Glomerular endothelial cell (primary cell): ENCODE measurements at regions not wholly inside any gene's neighbourhood (a gene's known extent, or its start where the extent isn't known, plus 50 kb on each side); places are given as distances from the start of the nearest gene placed in this dataset.
"Not testable (repeated sequence)": the region's sequence is repeated elsewhere in the genome, so short reads cannot be mapped to it uniquely, and the experiment has no call there.

Experiments
- DNase-seq: peaks from one replicate; pipeline ENCODE4 v3.0.0-alpha.2; 2011; ENCODE audit warnings: low read depth, low spot score; ENCODE audit errors: extremely low read depth

DNA sequence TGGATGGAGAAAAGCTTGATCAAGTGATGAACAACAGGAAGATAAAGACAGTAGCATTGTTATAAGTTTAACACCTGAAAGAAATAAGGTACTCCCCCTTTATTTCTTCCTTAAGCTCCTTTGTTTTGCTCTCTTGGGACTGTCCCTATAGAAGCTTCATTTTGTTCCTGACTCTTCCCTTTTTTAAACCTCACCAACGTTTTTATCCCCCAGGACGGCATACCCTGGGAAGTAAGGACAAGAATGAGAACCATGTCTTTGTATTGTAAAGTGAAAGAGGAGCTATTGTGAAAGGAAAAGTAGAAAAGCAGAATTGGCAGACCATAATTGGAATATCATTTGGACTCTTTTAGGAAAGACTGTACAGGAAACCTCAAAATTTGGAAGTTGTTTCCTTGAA is 1368.6 kb upstream of the C9orf72 start:
- no peak for DNase-seq

GRCh38 chr9:28942941-28943340 is 1369.7 kb upstream of the C9orf72 start:
- DNase-seq: no peak

GRCh38 chr9:28946648-28947047 is 1373.4 kb upstream of the C9orf72 start:
- no peak for DNase-seq

DNA sequence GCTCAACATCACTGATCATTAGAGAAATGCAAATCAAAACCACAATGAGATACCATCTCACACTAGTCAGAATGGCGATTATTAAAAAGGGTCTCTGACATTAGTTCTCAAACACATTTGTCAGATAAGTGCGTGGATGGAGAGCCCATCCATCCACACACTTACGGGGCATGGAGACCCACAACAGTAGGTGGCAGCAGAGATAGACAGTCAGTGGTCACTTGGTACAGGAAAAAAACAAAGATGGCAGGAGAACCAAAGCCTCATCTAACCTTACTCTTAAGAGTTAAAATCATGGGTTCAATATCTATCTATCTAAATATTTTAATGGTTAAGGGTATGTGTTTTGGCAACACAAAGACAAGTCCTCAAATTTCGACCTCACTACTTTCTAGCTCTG is 1378.7 kb upstream of the C9orf72 start:
- no peak for DNase-seq

GRCh38 chr9:28956116-28956880 is 1383.0 kb upstream of the C9orf72 start:
- DNase-seq: no peak

GRCh38 chr9:28960602-28961001 is 1387.3 kb upstream of the C9orf72 start:
- DNase-seq: no peak

DNA sequence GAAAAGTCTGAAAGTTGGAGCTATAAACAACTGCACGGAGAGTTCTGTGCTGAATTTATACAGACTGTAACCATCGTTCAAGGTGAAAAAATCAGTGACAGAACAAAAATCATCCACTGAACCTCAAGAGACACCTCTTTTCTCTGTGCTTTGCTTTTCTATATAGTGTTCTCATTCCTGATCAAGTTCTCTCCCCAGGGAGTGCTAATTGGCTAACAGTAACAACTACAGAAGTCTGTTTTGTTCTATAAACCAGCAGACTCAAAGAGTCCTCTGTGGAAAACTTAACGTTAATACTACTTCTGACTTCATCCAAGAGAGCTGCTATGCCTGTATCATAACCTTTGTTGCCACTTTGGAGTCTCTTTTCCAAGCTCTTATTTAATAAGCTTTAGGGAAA is 1388.3 kb upstream of the C9orf72 start:
- DNase-seq: no peak

GRCh38 chr9:28967226-28967625 is 1393.9 kb upstream of the C9orf72 start:
- no peak for DNase-seq

GRCh38 chr9:28970241-28970654 is 1397.0 kb upstream of the C9orf72 start:
- no peak for DNase-seq

GRCh38 chr9:28971881-28972280 is 1398.6 kb upstream of the C9orf72 start:
- DNase-seq: no peak

GRCh38 chr9:28976250-28976649 is 1403.0 kb upstream of the C9orf72 start:
- DNase-seq: no peak

- DNase-seq: no peak
These were observed 1403.4 kb upstream of the C9orf72 start for GRCh38 chr9:28976684-28977083.

DNA sequence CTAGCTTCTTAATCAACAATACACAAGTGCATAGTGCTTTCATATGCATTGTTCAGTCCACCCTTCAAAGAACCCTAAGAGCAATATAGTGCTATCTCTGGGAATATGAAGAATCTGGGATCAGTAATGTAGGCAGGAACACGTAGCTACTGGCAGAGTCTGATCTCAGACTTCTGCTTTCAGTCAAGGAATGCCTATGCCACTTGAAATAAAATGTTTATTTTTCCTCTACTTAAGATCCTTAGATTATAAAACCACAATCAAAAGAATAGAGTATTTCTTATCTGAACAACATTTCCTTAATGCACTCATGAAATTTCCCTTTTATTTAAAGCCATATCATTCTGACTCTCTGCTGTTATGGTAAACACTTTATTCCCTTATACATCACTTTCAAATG is 1407.8 kb upstream of the C9orf72 start:
- no peak for DNase-seq

DNA sequence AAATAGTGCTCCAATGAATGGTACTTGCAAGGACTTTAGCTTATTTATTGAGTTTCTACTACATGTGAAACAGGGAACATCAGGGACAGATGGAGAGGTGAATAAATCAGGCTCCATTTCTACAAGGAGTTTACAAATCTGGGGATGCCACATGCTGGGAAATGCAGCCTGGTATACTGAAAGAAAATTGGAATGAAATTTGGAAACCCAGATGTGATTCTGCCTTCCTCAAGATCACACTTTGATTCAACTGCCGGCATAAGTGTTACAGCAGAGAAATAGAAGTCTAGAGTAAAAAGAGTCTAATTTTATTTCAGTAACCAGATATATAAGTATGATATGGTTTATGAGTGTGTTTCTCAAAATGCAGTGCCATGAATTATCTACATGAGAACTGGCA is 1408.4 kb upstream of the C9orf72 start:
- DNase-seq: no peak

GRCh38 chr9:28984016-28984415 is 1410.7 kb upstream of the C9orf72 start:
- DNase-seq: no peak

GRCh38 chr9:28990009-28990408 is 1416.7 kb upstream of the C9orf72 start:
- not testable (repeated sequence) for DNase-seq

- DNase-seq: no peak
These were observed 1425.8 kb upstream of the C9orf72 start for GRCh38 chr9:28999057-28999456.

DNA sequence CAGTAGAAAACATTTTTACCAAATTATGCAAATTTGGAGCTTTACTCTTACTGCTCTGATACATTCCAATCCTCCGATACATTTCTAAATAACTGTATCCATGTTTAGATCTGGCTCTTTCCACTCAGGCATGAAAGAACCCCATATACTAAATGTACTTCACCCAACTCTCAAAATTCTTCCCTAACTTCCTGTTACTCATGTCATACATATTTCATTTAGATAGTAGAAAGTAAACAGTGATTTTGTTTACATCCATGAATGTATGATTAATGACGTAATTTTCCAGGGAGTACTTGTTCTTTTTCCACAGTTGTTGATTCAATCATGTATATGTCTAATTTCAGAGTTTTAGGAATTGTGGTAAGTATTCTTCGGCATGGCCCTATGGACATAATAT is 1426.5 kb upstream of the C9orf72 start:
- no peak for DNase-seq

DNA sequence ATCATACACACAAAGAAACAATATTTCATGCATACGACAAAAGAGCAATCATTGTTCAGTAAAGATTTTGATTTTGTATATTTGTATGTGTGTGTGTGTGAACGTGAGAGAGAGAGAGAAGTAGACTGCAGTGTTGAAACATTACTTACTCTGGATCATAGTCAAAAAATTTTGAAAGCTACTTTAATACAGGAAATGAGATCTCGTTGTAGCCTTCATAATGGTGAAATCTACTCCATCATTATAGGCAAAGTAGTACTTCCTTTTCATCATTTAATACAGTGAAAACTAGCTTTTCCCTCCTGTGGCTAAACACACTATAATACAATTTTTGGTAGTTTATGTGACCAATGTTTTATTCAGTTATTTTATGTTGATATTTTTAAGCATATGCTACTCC is 1427.7 kb upstream of the C9orf72 start:
- DNase-seq: no peak

- no peak for DNase-seq
These were observed 1431.7 kb upstream of the C9orf72 start for GRCh38 chr9:29004988-29005387.

DNA sequence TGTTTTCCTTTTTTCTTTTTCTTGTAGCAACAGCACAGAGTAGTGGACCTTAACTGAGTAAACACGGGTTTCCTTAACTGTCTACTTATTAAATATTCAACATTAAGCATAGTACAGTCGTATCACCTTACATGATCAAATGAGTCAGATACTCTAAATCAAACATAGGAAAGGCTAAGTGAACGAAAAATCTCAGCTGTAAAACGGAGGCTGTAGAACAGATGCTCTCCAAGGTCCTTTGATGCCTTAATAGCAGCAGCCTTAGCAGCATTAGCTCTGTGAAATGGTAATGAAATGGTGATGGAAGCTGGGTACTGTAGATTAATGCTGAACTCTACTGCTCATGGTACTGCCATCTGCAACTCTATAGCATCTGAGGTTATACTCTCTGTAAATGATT is 1433.3 kb upstream of the C9orf72 start:
- no peak for DNase-seq

DNA sequence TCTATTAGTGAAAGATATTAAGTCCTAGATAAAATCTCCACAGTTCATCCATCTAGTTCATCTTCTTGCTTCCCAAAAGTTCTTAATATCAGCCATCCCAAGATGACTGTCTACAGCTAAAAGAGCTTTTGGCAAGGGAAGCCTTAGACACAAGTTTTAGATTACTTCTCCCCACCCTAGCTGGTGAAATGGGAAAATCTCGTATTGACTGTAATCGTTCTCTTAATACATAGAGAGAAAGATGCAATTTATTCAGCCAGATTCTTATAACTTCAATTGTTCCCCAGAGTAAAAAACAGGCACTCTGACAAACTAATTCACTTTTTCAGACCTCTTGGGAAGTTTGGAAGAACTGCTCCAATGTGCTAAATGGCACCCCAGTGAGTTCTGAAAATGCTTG is 1439.6 kb upstream of the C9orf72 start:
- no peak for DNase-seq

GRCh38 chr9:29021632-29022031 is 1448.4 kb upstream of the C9orf72 start:
- DNase-seq: no peak
